ENCODE measurements at regions not wholly inside any gene's neighbourhood (a gene's known extent, or its start where the extent isn't known, plus 50 kb on each side); places are given as distances from the start of the nearest gene placed in this dataset.

DNA sequence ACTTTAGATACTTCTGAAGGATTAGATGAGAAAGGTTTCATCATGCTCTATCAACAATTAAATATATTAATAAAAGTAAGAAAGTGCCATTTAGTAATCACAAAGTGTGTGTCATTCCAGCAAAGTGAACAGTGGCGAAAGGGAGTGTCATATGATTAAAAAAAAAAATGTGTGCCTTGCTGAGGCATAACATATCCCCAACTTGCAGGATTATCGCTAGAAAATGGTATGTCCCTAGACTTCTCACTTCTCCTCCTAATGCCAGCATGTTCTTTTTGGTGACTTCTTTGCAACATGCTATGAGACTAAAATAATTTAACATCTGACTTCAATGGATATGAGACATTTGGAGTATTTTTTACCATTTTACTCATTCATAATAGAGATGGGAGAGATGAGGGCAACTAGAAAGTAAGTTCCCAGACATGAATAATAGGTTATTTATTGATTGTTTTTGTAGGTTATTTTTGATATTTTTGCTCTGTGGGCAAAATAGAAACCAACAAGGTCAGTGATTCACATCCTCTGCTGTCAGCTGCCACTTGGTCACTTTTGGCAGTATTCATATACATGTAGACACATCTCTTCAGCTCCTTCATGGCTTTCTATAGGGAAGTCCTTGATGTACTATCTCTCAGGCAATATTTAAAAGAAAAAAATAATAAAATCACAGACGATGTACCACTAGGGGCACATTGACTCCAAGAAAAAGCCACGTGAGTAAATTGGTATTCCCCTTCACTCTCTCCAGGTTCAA is 370.1 kb downstream of the BMP2 start:
- TF ChIP-seq, protein P1, sequence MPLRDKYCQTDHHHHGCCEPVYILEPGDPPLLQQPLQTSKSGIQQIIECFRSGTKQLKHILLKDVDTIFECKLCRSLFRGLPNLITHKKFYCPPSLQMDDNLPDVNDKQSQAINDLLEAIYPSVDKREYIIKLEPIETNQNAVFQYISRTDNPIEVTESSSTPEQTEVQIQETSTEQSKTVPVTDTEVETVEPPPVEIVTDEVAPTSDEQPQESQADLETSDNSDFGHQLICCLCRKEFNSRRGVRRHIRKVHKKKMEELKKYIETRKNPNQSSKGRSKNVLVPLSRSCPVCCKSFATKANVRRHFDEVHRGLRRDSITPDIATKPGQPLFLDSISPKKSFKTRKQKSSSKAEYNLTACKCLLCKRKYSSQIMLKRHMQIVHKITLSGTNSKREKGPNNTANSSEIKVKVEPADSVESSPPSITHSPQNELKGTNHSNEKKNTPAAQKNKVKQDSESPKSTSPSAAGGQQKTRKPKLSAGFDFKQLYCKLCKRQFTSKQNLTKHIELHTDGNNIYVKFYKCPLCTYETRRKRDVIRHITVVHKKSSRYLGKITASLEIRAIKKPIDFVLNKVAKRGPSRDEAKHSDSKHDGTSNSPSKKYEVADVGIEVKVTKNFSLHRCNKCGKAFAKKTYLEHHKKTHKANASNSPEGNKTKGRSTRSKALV (CRISPR knock-in tag; IDR thresholded peaks at IDR 0.05) = no peak
- no peak for TF ChIP-seq FIP1L1 (IDR thresholded peaks at IDR 0.05; ENCODE audit: borderline replicate concordance, insufficient read depth, low read depth, low read length)
- no peak for TF ChIP-seq MXI1 (IDR thresholded peaks at IDR 0.05; ENCODE audit: borderline replicate concordance, low read depth, low read length)
- TF ChIP-seq ADNP (CRISPR knock-in tag; IDR thresholded peaks at IDR 0.05) = no peak
- no peak for TF ChIP-seq TCF12 (IDR thresholded peaks at IDR 0.05)
- TF ChIP-seq TCF12 (CRISPR knock-in tag; IDR thresholded peaks at IDR 0.05) = no peak
- TF ChIP-seq ZFP90 (CRISPR knock-in tag; IDR thresholded peaks at IDR 0.05; ENCODE audit: borderline replicate concordance) = no peak
- no peak for TF ChIP-seq NR1H2 (CRISPR knock-in tag; IDR thresholded peaks at IDR 0.05; ENCODE audit: borderline replicate concordance, low read depth)
- TF ChIP-seq ZNF639 (CRISPR knock-in tag; conservative IDR thresholded peaks at IDR 0.05) = no peak
- TF ChIP-seq ZNF777 (CRISPR knock-in tag; IDR thresholded peaks at IDR 0.05) = no peak
- no peak for TF ChIP-seq POLR2A (IDR thresholded peaks at IDR 0.05; ENCODE audit: insufficient read depth in 1 of 2, low read depth in 2 of 2, low read length in 2 of 2)
- TF ChIP-seq, protein P2, sequence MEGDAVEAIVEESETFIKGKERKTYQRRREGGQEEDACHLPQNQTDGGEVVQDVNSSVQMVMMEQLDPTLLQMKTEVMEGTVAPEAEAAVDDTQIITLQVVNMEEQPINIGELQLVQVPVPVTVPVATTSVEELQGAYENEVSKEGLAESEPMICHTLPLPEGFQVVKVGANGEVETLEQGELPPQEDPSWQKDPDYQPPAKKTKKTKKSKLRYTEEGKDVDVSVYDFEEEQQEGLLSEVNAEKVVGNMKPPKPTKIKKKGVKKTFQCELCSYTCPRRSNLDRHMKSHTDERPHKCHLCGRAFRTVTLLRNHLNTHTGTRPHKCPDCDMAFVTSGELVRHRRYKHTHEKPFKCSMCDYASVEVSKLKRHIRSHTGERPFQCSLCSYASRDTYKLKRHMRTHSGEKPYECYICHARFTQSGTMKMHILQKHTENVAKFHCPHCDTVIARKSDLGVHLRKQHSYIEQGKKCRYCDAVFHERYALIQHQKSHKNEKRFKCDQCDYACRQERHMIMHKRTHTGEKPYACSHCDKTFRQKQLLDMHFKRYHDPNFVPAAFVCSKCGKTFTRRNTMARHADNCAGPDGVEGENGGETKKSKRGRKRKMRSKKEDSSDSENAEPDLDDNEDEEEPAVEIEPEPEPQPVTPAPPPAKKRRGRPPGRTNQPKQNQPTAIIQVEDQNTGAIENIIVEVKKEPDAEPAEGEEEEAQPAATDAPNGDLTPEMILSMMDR (CRISPR knock-in tag; IDR thresholded peaks at IDR 0.05) = no peak
- no peak for TF ChIP-seq SOX13 (IDR thresholded peaks at IDR 0.05)
- no peak for TF ChIP-seq SOX13 (CRISPR knock-in tag; conservative IDR thresholded peaks at IDR 0.05 in 1 of 2, IDR thresholded peaks at IDR 0.05 in 1 of 2)
